DOHH2 (cell line): ENCODE measurements at regions not wholly inside any gene's neighbourhood (a gene's known extent, or its start where the extent isn't known, plus 50 kb on each side); places are given as distances from the start of the nearest gene placed in this dataset.
A peak's percentile ranks its signal among the peaks of the same experiment; 100 is the strongest.

Experiments
- H3F3A ChIP-seq: fragments of 200-600 bp; sonication (generic), shearing (Covaris generic); 2 replicates; pipeline ENCODE4 v1.6.0; 2016; ENCODE audit warnings: antibody characterized with exemption, mild to moderate bottlenecking; ENCODE audit not compliant: control insufficient read depth, insufficient read depth
- H3K27ac ChIP-seq: fragments of 200-600 bp; sonication (generic); 2 replicates; pipeline ENCODE4 v1.5.1; 2014; ENCODE audit warnings: low read depth, mild to moderate bottlenecking, low read length, moderate library complexity
- H3K27me3 ChIP-seq: fragments of 200-600 bp; sonication (generic); 2 replicates; pipeline ENCODE4 v1.6.1; 2014; ENCODE audit warnings: mild to moderate bottlenecking, low read length, mixed read lengths; ENCODE audit not compliant: control insufficient read depth
- H3K36me3 ChIP-seq: fragments of 200-600 bp; sonication (generic); 2 replicates; pipeline ENCODE4 v1.6.1; 2014; ENCODE audit warnings: mild to moderate bottlenecking, low read length, moderate library complexity, mixed read lengths; ENCODE audit not compliant: control insufficient read depth
- H3K4me1 ChIP-seq: fragments of 200-600 bp; sonication (generic); 2 replicates; pipeline ENCODE4 v1.6.1; 2014; ENCODE audit warnings: mild to moderate bottlenecking, low read length, mixed read lengths; ENCODE audit not compliant: control insufficient read depth
- H3K4me2 ChIP-seq: fragments of 200-600 bp; sonication (generic); 2 replicates; pipeline ENCODE4 v1.6.0; 2014; ENCODE audit warnings: mild to moderate bottlenecking, low read length, moderate library complexity
- H3K4me3 ChIP-seq: fragments of 200-600 bp; sonication (generic); 2 replicates; pipeline ENCODE4 v1.5.1; 2014; ENCODE audit warnings: mild to moderate bottlenecking, low read length, mixed read lengths
- H3K79me2 ChIP-seq: fragments of 200-600 bp; sonication (generic); 2 replicates; pipeline ENCODE4 v1.6.1; 2014; ENCODE audit warnings: mild to moderate bottlenecking, low read length, mixed read lengths; ENCODE audit not compliant: control insufficient read depth
- H3K9me2 ChIP-seq: fragments of 200-600 bp; sonication (generic); replicated peaks from 2 replicates; pipeline ENCODE4 v1.6.1; 2014; ENCODE audit warnings: mild to moderate bottlenecking, low read length, mixed read lengths; ENCODE audit not compliant: control insufficient read depth
- H3K9me3 ChIP-seq: fragments of 200-600 bp; sonication (generic); 2 replicates; pipeline ENCODE4 v1.6.1; 2014; ENCODE audit warnings: antibody characterized with exemption, low read length, mixed read lengths; ENCODE audit not compliant: control insufficient read depth, insufficient read depth
- H4K20me1 ChIP-seq: fragments of 200-600 bp; sonication (generic); 2 replicates; pipeline ENCODE4 v1.6.0; 2014; ENCODE audit warnings: low read depth, mild to moderate bottlenecking, antibody characterized with exemption, low read length, moderate library complexity; ENCODE audit not compliant: control insufficient read depth, insufficient read depth
- CTCF ChIP-seq: fragments of 200-600 bp; sonication (generic); IDR thresholded peaks from one replicate; pipeline ENCODE4 v1.5.1; 2014; ENCODE audit warnings: antibody characterized with exemption, mild to moderate bottlenecking, low read depth, low read length; ENCODE audit not compliant: poor library complexity, severe bottlenecking
- EZH2phosphoT487 ChIP-seq: fragments of 200-600 bp; sonication (generic); IDR thresholded peaks from 2 replicates; pipeline ENCODE4 v1.6.1; 2017; ENCODE audit warnings: borderline replicate concordance, mild to moderate bottlenecking, antibody characterized with exemption, low read length, moderate library complexity, mixed read lengths

GRCh38 chr2:136377423-136378382 lies 259.8 kb upstream of the CXCR4 start:
- TF ChIP-seq CTCF, result no peak
- TF ChIP-seq EZH2phosphoT487, result no peak
- Histone ChIP-seq H3K4me3 (peak overlapping the region; percentile 10; the same call in 1 of the 2 replicates), H3K9me2 (no peaks in the 10 kb centered on the region), H3K9me3 (no peaks in the 10 kb centered on the region), H3F3A (peaks cover 8% of the 10 kb centered on the region), H3K79me2 (no peaks in the 10 kb centered on the region), H3K4me1 (peaks cover 73% of the 10 kb centered on the region), H3K27me3 (no peaks in the 10 kb centered on the region), H3K27ac (no peak overlapping the region), H4K20me1 (no peaks in the 10 kb centered on the region), H3K4me2 (peak overlapping the region; percentile 40), H3K36me3 (0 out of 2 replicates have a peak, but pooled peaks cover 2% of the 10 kb centered on the region)

GRCh38 chr2:136376798-136377211 lies 258.9 kb upstream of the CXCR4 start:
- Histone ChIP-seq H3K27me3 (no peaks in the 10 kb centered on the region), H3K36me3 (0 out of 2 replicates have a peak, but pooled peaks cover under 1% of the 10 kb centered on the region), H3K4me2 (peak overlapping the region; percentile 13; the same call in 1 of the 2 replicates), H3K9me2 (no peaks in the 10 kb centered on the region), H3K9me3 (no peaks in the 10 kb centered on the region), H3K4me3 (no peak overlapping the region), H3K4me1 (peaks cover 64% of the 10 kb centered on the region), H3K79me2 (no peaks in the 10 kb centered on the region), H4K20me1 (no peaks in the 10 kb centered on the region), H3F3A (peaks cover 2% of the 10 kb centered on the region; the same call in 1 of the 2 replicates), H3K27ac (no peak overlapping the region)
- no peak for TF ChIP-seq EZH2phosphoT487
- TF ChIP-seq CTCF, result no peak

- Histone ChIP-seq H3K9me2 (no peaks in the 10 kb centered on the region), H3K4me3 (no peak overlapping the region), H3K27me3 (no peaks in the 10 kb centered on the region), H3K79me2 (no peaks in the 10 kb centered on the region), H4K20me1 (no peaks in the 10 kb centered on the region), H3K4me1 (peaks cover 58% of the 10 kb centered on the region), H3K4me2 (0 out of 2 replicates have a peak overlapping the region, but pooled peaks have one; percentile 5), H3K27ac (no peak overlapping the region), H3F3A (peaks cover under 1% of the 10 kb centered on the region; the same call in 1 of the 2 replicates), H3K9me3 (no peaks in the 10 kb centered on the region), H3K36me3 (no peaks in the 10 kb centered on the region)
- TF ChIP-seq CTCF (no peak), EZH2phosphoT487 (no peak)
These were observed 258.3 kb upstream of the CXCR4 start for GRCh38 chr2:136376211-136376610.
